ENCODE measurements at regions not wholly inside any gene's neighbourhood (a gene's known extent, or its start where the extent isn't known, plus 50 kb on each side); places are given as distances from the start of the nearest gene placed in this dataset.
"Not testable (repeated sequence)": the region's sequence is repeated elsewhere in the genome, so short reads cannot be mapped to it uniquely, and the experiment has no call there.

- FAIRE-seq = no peak
These were observed 258.4 kb upstream of the CACNA2D1 start for GRCh38 chr7:82701949-82702348.

DNA sequence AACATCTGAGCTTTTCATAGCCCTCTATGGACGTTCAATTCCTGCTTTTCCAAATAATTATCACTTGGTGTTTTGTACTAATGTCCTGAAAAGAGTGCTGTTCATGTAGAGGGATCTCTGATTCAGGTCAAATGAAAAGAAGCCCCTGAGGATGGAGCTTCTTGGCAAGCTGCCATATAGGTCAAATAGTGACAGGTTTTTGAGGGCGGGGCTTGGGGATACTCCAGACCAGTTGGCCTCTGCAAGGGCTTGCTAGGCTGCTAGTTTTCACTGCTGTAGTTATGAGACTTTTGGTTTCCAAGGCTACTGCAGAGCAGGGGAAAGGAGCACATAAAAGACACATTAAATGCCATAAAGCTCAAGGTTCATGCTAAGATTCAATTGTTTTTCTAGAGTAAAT lies 257.2 kb upstream of the CACNA2D1 start:
- FAIRE-seq = no peak

- no peak for FAIRE-seq
These were observed 256.2 kb upstream of the CACNA2D1 start for GRCh38 chr7:82699773-82700186.

- no peak for FAIRE-seq
These were observed 254.3 kb upstream of the CACNA2D1 start for GRCh38 chr7:82697897-82698296.

DNA sequence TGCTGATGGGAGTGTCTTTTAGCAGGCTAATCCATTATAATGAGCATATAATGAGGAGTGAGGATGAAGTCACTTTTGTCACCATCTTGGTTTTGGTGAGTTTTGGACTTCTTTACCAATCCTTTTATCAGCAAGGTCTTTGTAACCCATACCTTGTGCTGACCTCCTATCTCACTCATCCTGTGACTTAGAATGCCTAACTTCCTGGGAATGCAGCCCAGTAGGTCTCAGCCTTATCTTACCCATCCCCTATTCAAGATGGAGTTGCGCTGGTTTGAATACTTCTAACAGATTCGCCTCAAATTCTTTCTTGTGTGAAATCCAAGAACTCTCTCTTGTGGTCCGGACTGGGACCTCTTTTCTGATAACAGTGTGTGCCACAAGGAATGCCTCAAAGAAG lies 253.1 kb upstream of the CACNA2D1 start:
- no peak for FAIRE-seq

- FAIRE-seq = no peak
These were observed 250.4 kb upstream of the CACNA2D1 start for GRCh38 chr7:82694022-82694421.

DNA sequence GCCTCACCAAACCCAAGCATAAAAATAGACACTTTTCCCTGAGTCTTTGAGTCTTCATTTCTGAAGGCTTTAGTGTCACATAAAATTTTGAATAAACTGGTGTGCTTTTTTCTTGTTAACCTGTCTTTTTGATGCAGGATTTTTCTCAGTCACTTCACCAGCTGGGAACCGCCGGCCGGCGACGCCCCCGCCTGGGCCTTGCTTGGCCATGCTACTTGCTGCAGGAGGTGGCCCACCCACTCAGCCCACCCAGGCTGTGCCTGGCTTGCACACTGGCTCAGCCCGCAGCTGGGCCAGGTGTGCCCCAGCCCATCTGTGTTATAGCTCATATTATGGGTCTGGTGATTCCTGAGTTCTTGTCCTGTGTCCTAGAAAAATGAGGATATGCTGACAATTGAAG lies 247.4 kb upstream of the CACNA2D1 start:
- FAIRE-seq = no peak

DNA sequence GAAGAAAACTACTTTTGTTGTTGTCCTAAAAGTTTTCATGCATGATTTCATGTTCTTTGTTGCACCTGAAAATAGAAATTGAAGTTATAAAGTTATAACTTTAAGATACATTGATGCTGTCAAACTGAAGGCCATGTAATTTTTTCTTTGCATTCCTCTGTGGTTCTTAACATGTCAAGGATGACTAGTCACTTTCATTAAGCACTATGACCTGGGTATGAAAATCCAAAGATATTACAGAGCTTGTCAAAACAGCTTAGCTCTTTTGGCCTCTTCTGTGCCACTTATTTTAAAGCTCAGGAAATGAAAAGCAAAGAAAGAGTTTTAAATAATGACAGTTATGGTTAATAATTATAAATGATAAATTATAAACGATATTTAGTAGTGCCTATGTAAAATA lies 241.6 kb upstream of the CACNA2D1 start:
- FAIRE-seq = no peak

- FAIRE-seq = no peak
These were observed 235.1 kb upstream of the CACNA2D1 start for GRCh38 chr7:82678716-82679115.

GRCh38 chr7:82678259-82678658 lies 234.7 kb upstream of the CACNA2D1 start:
- no peak for FAIRE-seq

GRCh38 chr7:82677493-82677892 lies 233.9 kb upstream of the CACNA2D1 start:
- no peak for FAIRE-seq

GRCh38 chr7:82676777-82677463 lies 233.3 kb upstream of the CACNA2D1 start:
- peak; percentile 79 for FAIRE-seq

- no peak for FAIRE-seq
These were observed 231.8 kb upstream of the CACNA2D1 start for GRCh38 chr7:82675396-82675795.

- FAIRE-seq = no peak
These were observed 230.7 kb upstream of the CACNA2D1 start for GRCh38 chr7:82674268-82674667.

GRCh38 chr7:82672078-82672477 lies 228.5 kb upstream of the CACNA2D1 start:
- FAIRE-seq = no peak

- no peak for FAIRE-seq
These were observed 225.6 kb upstream of the CACNA2D1 start for GRCh38 chr7:82669141-82669540.

DNA sequence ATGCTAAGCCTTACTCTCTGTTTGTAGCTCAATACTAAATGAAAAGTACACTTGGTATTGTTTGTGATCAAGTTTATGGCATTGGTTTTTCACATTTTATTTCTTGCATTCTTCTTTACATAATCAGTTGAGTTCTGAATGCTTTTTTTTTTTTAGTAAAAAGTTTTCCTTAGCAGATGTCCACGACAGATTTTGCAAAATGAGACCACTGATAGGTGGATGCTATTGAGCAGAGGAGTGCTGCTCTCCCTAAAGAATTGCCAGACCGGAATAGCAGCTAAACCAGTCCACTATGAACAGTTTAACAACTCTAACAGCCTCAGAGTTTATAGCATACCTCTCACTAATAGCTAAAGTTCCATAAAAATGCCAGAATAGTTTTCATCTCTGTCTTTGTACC lies 225.1 kb upstream of the CACNA2D1 start:
- FAIRE-seq = no peak

GRCh38 chr7:82665966-82666507 lies 222.5 kb upstream of the CACNA2D1 start:
- FAIRE-seq = no peak

GRCh38 chr7:82655965-82656364 lies 212.4 kb upstream of the CACNA2D1 start:
- no peak for FAIRE-seq

GRCh38 chr7:82650095-82650494 lies 206.5 kb upstream of the CACNA2D1 start:
- FAIRE-seq = not testable (repeated sequence)

DNA sequence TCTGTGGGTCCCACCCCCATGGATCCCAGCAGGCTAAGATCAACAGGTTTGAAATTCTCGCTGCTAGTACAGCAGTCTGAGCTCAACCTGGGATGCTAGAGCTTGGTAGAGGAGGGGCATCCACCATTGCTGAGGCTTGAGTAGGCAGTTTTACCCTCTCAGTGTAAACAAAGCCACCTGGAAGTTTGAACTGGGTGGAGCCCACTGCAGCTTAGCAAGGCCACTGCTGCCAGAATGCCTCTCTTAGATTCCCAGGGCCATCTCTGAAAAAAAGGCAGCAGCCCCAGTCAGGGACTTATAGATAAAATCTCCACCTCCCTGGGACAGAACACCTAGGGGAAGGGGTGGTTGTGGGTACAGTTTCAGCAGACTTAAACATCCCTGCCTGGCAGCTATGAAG lies 190.0 kb upstream of the CACNA2D1 start:
- no peak for FAIRE-seq

- FAIRE-seq = no peak
These were observed 188.4 kb upstream of the CACNA2D1 start for GRCh38 chr7:82631998-82632397.

DNA sequence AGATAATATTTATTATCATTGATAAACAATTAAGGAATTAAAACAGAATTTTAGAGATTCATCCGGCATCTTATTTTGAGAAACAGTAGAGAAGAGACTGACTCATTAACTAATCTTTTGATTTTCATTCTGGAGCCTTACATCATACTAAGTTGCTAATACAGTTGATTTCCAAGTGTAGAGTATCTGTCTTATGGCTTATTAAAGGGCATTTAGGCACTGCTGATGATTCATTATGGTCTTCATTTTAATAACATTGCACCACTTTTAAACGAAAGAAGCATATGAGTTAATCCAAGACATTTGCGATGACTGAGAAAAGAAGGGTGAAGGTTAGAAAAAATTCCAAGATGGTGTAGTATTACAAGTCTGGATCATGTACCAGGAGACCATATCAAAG lies 186.0 kb upstream of the CACNA2D1 start:
- FAIRE-seq = no peak

- no peak for FAIRE-seq
These were observed 181.8 kb upstream of the CACNA2D1 start for GRCh38 chr7:82625377-82625776.

DNA sequence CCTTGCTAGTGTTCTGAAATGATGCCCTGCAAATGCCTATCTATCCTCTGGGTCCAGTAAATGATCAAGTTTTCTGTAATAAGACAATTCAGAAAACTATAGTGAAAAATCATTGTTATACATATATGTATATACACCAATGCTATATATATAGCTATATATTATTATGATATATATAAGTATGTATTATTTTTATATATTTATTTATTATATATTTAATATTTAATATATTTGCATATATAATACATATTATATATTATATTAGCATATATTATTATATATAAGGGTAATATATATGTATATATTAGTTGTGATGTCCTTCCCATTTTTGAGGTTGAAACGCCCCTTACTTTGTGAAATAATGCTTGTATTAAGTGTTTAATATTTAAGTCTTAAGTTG lies 181.4 kb upstream of the CACNA2D1 start:
- no peak for FAIRE-seq
